Tibial nerve (tissue), 4 donors: ENCODE measurements at regions not wholly inside any gene's neighbourhood (a gene's known extent, or its start where the extent isn't known, plus 50 kb on each side); places are given as distances from the start of the nearest gene placed in this dataset.
"Not testable (repeated sequence)": the region's sequence is repeated elsewhere in the genome, so short reads cannot be mapped to it uniquely, and the experiment has no call there.

Source experiments
- DNase-seq, 2 donors: peaks; one replicate each; pipeline ENCODE4 v3.0.0-alpha.2; 2019; ENCODE audit warnings: low spot score in 2 of 2
- H3K27ac ChIP-seq, 4 donors: fragments of 200-600 bp; sonication (generic) in 3 of 4; one replicate each; pipeline ENCODE4 v1.5.1; 2017 to 2019; ENCODE audit warnings: mild to moderate bottlenecking in 1 of 4
- H3K27me3 ChIP-seq, 2 donors: fragments of 200-600 bp; sonication (generic) in 1 of 2; one replicate each; pipeline versions ENCODE4 v1.5.1 to v1.6.0; 2017 to 2019
- H3K36me3 ChIP-seq, 3 donors: fragments of 200-600 bp; sonication (generic); one replicate each; pipeline ENCODE4 v1.5.1; 2018 to 2019
- H3K4me1 ChIP-seq, 4 donors: fragments of 200-600 bp; sonication (generic) in 3 of 4; one replicate each; pipeline ENCODE4 v1.5.1; 2017 to 2019
- H3K4me3 ChIP-seq, 4 donors: fragments of 200-600 bp; sonication (generic) in 3 of 4; one replicate each; pipeline ENCODE4 v1.5.1; 2017 to 2019; ENCODE audit warnings: mild to moderate bottlenecking in 1 of 4, moderate library complexity in 1 of 4
- H3K9me3 ChIP-seq, 4 donors: fragments of 200-600 bp; sonication (generic) in 3 of 4; one replicate each; pipeline ENCODE4 v1.5.1; 2017 to 2019
- CTCF ChIP-seq, 5 experiments: fragments of 200-600 bp in 3 of 5; fragments of 450-650 bp in 2 of 5; sonication (generic) in 3 of 5; IDR thresholded peaks; one replicate each; pipeline ENCODE4 v1.5.1; 2016 to 2019; ENCODE audit warnings: antibody characterized with exemption in 5 of 5, mild to moderate bottlenecking in 3 of 5, moderate library complexity in 2 of 5
- EP300 ChIP-seq, 2 donors: sonication (generic); formaldehyde crosslinking; IDR thresholded peaks; one replicate each; pipeline ENCODE4 v1.6.1; 2017; ENCODE audit warnings: antibody characterized with exemption in 2 of 2, mild to moderate bottlenecking in 1 of 2
- POLR2A ChIP-seq, 2 donors: fragments of 450-650 bp; IDR thresholded peaks; one replicate each; pipeline ENCODE4 v1.6.1; 2017; ENCODE audit warnings: antibody characterized with exemption in 2 of 2, mild to moderate bottlenecking in 2 of 2, moderate library complexity in 2 of 2
- WGBS, 2 donors: methylation state at CpG; one replicate each; pipeline ENCODE4 v1.1.5; 2018; 5-methylcytosine and 5-hydroxymethylcytosine counted together

DNA sequence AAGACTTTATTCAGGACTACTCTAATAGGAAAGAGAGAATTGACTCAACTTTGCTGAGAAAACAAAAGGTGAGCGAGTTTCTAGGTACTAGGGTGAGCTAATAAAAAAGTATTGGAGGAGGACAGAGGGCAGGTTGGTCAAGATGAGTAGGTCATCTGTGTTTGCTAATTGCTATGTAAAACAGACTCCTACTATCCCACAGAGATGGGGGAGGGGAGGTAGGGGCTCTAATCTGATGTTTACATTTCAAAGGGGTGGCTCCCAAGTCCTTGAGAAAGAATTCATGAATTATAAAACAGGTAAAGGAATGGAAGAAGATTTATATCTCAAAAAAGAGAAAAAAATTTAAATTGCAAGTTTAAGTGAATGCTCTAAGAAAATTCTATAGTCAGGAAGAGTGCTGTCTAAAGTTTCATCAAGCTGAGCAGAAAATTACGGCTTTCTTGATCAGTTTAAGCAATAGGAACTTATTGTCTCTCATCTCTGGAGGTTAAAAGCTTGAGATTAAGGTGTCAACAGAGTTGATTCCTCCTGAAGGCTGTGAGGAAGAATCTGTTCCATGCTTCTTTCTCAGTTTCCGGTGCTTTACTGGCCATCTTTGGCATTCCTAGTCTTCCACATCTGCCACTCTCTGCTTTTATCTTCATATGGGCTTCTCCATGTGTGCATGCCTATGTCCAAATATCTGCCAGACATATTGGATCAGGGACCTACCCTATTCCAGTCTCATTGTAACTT is 790.3 kb downstream of the SLITRK5 start:
- no peak overlapping the region for H3K4me3 ChIP-seq
- no peak for DNase-seq
- 80 to 84% methylated on average over 3 of the region's 3 CpGs for WGBS, 2 donors
- no peak for TF ChIP-seq POLR2A (IDR thresholded peaks at IDR 0.05)
- TF ChIP-seq CTCF (IDR thresholded peaks at IDR 0.05), result no peak
- no peaks in the 10 kb centered on the region for H3K9me3 ChIP-seq
- H3K27me3 ChIP-seq, result no peaks in the 10 kb centered on the region
- H3K36me3 ChIP-seq, result no peaks in the 10 kb centered on the region
- H3K27ac ChIP-seq, result no peak overlapping the region
- H3K4me1 ChIP-seq, result no peaks in the 10 kb centered on the region

- DNase-seq, result no peak
- Histone ChIP-seq H3K4me3 (no peak overlapping the region), H3K27me3 (no peaks in the 10 kb centered on the region), H3K4me1 (no peaks in the 10 kb centered on the region), H3K36me3 (no peaks in the 10 kb centered on the region), H3K27ac (no peak overlapping the region), H3K9me3 (no peaks in the 10 kb centered on the region)
- WGBS, 2 donors, result 75 to 81% methylated on average over 6 of the region's 6 CpGs
- TF ChIP-seq POLR2A (IDR thresholded peaks at IDR 0.05) (no peak), CTCF (IDR thresholded peaks at IDR 0.05) (no peak), EP300 (IDR thresholded peaks at IDR 0.05) (no peak)
Observed at GRCh38 chr13:88464851-88465250, 793.7 kb downstream of the SLITRK5 start.

GRCh38 chr13:88472316-88472715 is 801.1 kb downstream of the SLITRK5 start:
- Histone ChIP-seq H3K27me3 (no peaks in the 10 kb centered on the region), H3K4me1 (no peaks in the 10 kb centered on the region), H3K9me3 (no peaks in the 10 kb centered on the region), H3K36me3 (no peaks in the 10 kb centered on the region), H3K27ac (no peak overlapping the region), H3K4me3 (no peak overlapping the region)
- WGBS, 2 donors, result 81 to 85% methylated on average over 3 of the region's 3 CpGs
- no peak for DNase-seq
- no peak for TF ChIP-seq CTCF (IDR thresholded peaks at IDR 0.05)
- no peak for TF ChIP-seq POLR2A (IDR thresholded peaks at IDR 0.05)
- TF ChIP-seq EP300 (IDR thresholded peaks at IDR 0.05), result no peak

GRCh38 chr13:88483202-88483601 is 812.0 kb downstream of the SLITRK5 start:
- no peaks in the 10 kb centered on the region for H3K27me3 ChIP-seq
- TF ChIP-seq EP300 (IDR thresholded peaks at IDR 0.05) (no peak), POLR2A (IDR thresholded peaks at IDR 0.05) (no peak), CTCF (IDR thresholded peaks at IDR 0.05) (no peak)
- no peak overlapping the region for H3K27ac ChIP-seq
- peaks cover 0 to 8% (median 0%) of the 10 kb centered on the region in 4 donors for H3K9me3 ChIP-seq
- H3K4me1 ChIP-seq, result no peaks in the 10 kb centered on the region
- no peak overlapping the region for H3K4me3 ChIP-seq
- H3K36me3 ChIP-seq, result no peaks in the 10 kb centered on the region
- DNase-seq, result no peak
- WGBS, 2 donors, result 86 to 88% methylated on average over 1 of the region's 1 CpG

- no peak for TF ChIP-seq EP300 (IDR thresholded peaks at IDR 0.05)
- no peak for TF ChIP-seq CTCF (IDR thresholded peaks at IDR 0.05)
- no peak for TF ChIP-seq POLR2A (IDR thresholded peaks at IDR 0.05)
- no peaks in the 10 kb centered on the region for H3K27me3 ChIP-seq
Observed at GRCh38 chr13:88507909-88508308, 836.7 kb downstream of the SLITRK5 start.

GRCh38 chr13:88512993-88513392 is 841.8 kb downstream of the SLITRK5 start:
- not testable (repeated sequence) for H3K36me3 ChIP-seq, H3K27me3 ChIP-seq, DNase-seq, H3K4me1 ChIP-seq, H3K27ac ChIP-seq, H3K4me3 ChIP-seq
- H3K9me3 ChIP-seq, result peaks cover 0 to 16% (median 0%) of the 10 kb centered on the region in 4 donors
- WGBS, 2 donors, result 95 to 96% methylated on average over 3 of the region's 3 CpGs

More at GRCh38 chr13:88507909-88508308, 836.7 kb downstream of the SLITRK5 start:
- 46 to 58% methylated on average over 1 of the region's 1 CpG for WGBS, 2 donors
- no peaks in the 10 kb centered on the region for H3K36me3 ChIP-seq
- no peaks in the 10 kb centered on the region for H3K4me1 ChIP-seq
- no peak for DNase-seq
- H3K27ac ChIP-seq, result no peak overlapping the region
- no peak overlapping the region for H3K4me3 ChIP-seq
- H3K9me3 ChIP-seq, result peaks cover 0 to 21% (median 0%) of the 10 kb centered on the region in 4 donors
